Hepatocyte (in vitro differentiated cells): ENCODE measurements at regions not wholly inside any gene's neighbourhood (a gene's known extent, or its start where the extent isn't known, plus 50 kb on each side); places are given as distances from the start of the nearest gene placed in this dataset.

ENCODE experiments used
- CTCF ChIP-seq: fragments of 200-600 bp; sonication (generic); IDR thresholded peaks from 2 replicates; pipeline ENCODE4 v1.5.1; 2016; ENCODE audit warnings: antibody characterized with exemption, mild to moderate bottlenecking; ENCODE audit not compliant: poor library complexity
- EZH2phosphoT487 ChIP-seq: fragments of 200-600 bp; sonication (generic); IDR thresholded peaks from one replicate; pipeline ENCODE4 v1.6.1; 2018; ENCODE audit warnings: antibody characterized with exemption, mild to moderate bottlenecking, low read depth, moderate library complexity; ENCODE audit not compliant: unreplicated experiment, severe bottlenecking

- TF ChIP-seq CTCF (no peak), EZH2phosphoT487 (no peak)
These were observed 133.6 kb upstream of the FRG1 start for GRCh38 chr4:189807031-189807430.
